GM12801 (cell line): ENCODE measurements at regions not wholly inside any gene's neighbourhood (a gene's known extent, or its start where the extent isn't known, plus 50 kb on each side); places are given as distances from the start of the nearest gene placed in this dataset.

Experiments
- TF ChIP-seq, protein P1 (sequence below): IDR thresholded peaks from one replicate; pipeline ENCODE4 v1.5.1; 2011; ENCODE audit warnings: control low read depth; ENCODE audit not compliant: insufficient read length; ENCODE audit errors: extremely low read depth

DNA sequence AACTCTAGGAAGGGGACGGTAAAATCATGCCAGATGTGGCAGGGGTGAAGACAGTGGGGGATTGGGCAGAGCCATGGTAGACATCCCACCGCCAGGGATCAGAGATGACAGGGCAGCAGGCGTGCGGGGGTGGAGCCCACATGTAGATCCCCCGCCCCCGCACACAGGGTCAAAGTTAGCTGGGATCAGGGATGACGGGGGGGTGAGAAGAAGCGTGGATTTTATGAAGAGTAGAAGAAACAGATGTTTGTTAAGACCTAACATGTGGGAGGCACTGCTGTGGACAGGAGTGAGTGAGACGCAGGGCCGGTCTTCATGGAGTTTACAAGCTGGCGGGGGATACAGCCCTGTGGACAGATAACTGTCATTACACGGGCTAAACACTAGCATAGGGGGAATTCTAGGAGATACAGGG lies 154.0 kb upstream of the KLF14 start:
- TF ChIP-seq, protein P1, sequence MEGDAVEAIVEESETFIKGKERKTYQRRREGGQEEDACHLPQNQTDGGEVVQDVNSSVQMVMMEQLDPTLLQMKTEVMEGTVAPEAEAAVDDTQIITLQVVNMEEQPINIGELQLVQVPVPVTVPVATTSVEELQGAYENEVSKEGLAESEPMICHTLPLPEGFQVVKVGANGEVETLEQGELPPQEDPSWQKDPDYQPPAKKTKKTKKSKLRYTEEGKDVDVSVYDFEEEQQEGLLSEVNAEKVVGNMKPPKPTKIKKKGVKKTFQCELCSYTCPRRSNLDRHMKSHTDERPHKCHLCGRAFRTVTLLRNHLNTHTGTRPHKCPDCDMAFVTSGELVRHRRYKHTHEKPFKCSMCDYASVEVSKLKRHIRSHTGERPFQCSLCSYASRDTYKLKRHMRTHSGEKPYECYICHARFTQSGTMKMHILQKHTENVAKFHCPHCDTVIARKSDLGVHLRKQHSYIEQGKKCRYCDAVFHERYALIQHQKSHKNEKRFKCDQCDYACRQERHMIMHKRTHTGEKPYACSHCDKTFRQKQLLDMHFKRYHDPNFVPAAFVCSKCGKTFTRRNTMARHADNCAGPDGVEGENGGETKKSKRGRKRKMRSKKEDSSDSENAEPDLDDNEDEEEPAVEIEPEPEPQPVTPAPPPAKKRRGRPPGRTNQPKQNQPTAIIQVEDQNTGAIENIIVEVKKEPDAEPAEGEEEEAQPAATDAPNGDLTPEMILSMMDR: no peak

DNA sequence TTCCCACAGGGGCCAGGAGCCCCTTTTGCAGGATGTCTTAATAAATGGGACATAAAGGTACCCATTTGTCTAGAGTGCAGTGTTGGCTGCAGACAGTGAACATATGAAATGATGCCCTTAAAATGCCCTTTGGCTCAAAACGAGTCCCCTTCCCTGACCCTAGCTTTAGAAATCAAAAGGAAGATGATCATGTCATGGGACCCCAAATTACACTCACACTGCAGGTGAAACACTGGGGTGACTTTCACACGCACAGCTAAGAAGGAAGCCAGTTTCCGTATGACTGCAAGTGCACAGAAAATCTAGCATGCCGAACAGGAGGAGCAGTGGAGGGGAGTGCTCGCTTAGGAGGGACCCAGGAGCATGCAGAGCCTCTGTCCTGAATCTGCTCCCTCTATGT lies 154.5 kb upstream of the KLF14 start:
- TF ChIP-seq, protein P1: no peak

DNA sequence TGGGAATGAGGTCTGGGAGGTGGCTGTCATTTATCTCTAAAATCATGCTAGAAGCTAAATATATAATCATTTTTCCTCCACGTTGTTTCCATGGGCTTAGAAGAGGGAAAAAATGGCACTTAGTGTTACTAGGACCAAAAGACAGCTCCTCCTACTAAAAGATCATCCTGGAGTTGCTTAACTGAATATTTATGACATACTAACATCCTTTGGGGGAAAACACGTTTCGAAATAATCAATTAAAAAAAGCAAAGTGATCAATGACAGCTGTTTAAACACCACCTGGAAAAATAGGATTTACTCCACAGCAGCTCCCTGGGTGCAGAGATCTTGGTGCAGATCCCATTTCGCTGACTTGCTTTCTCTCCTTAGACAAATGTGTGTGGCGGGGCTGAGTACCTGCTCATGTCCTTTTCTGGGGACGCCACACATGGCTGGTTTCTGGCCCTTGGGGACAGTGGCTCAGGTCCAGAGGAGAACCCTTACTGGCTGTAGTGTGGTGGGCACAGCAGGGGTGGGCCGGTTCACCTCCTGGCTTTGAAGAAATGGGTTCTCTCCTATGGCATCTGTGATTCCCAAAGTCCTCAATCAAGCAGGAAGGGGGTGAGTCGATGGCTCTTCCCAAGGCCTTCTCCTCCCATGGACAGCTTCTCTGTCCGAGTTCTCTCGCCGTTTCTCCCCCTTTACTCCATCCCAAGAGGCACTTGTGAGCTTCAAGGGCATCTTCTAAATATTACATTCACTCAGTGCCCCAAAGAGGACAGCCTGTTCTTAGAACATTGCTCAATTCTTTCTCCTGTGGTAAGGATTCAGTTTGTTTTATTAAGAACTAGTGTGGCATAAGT lies 156.4 kb upstream of the KLF14 start:
- TF ChIP-seq, protein P1: no peak

DNA sequence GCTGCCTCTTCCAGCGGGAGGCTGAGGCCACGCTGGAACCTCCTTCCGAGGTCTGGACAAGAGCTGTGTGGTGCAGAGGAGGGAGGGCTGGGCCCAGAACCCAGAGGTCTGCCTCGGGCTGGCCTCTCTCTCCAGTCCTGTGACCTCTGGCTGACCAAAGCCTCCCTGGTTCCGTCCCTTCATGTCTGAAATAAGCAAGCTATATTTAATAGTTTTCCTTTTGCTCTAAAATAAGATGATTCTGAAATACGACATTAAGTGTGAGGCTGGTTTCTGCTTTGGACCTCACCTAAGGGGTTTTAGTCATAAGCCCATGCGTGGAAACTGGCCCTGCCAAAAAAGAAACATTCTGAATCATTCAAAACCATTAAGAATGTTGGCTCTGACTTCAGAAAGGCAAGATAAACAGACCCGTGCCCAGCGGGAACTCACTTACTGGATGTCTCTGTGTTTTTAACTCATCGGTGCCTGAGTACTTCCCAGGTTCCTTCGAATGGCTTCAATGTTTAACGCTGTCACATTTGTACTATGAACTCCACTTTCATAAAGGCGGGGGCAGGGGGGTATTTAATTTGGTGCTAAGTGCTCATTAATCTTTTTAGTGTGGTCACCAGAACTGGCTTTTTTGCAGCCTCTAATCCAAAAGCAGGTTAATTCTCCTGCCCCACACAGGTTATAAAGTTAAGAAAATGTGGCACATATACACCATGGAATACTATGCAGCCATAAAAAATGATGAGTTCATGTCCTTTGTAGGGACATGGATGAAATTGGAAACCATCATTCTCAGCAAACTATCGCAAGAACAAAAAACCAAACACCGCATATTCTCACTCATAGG lies 157.5 kb upstream of the KLF14 start:
- TF ChIP-seq, protein P1: no peak

DNA sequence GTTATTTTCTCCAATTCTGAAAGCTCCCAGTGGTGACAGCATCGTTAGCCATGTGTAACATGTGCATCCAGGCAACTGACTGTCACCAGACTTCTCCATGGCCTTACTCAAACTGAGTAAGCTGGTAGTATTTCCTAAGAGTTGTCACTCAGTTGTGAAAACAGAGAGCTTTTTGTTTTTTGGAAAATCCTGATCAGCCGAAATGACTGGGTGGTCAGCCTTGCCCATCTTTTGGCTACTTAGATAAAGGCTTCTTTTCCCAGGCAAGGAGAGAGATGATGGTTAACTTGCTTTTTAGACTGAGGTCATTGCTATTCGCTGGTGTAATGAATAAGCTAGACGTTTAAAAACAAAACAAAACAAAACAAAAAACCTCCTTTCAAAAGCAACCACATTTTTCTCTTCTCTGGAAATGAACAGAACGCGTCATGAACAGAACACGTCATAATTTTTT lies 159.5 kb upstream of the KLF14 start:
- TF ChIP-seq, protein P1: no peak

DNA sequence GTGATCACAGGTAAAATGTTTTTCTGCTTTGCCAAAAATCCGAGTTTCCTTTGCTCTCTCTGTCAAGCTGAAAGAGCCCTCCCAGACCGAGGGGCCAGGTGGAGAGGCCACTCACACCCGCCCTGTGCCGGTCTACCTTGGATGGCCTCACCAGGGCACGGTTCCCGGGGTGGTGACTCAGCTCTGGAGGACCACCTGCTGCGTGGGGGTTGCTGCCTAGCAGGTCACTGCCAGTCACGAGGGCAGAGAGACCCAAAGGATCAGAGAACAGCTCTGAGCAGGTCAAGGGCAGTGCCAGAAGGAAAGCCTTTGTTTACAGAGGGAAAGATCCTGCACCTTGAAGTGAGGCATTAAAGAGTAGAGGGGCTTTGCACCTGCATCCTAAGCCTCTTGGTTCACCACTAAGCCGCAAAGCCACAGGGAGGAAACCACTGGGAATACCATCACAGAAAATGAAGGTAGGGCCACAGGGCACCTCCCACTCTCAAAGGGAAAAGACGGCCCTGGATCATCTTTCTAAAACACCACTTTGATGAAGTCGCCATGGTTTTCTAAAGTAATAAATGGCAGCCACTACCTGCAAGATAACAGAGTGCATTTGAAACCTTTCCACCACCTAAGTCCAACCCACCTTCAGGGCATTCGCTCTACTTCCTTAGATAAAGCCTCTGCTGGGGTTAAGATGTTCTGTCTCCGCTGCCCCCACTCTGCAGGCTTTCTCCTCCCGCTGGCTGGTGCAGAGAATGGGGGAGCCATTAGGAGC lies 160.3 kb upstream of the KLF14 start:
- TF ChIP-seq, protein P1: no peak
